Activated T-helper 9 cell treated with anti-CD3 and anti-CD28 coated beads, Interleukin-2, amount 50 U/mL, for 16 hours (primary cell): ENCODE measurements at regions not wholly inside any gene's neighbourhood (a gene's known extent, or its start where the extent isn't known, plus 50 kb on each side); places are given as distances from the start of the nearest gene placed in this dataset.

Experiments
- DNase-seq: peaks from one replicate; pipeline ENCODE4 v3.0.0-alpha.2; 2020; ENCODE audit warnings: low read depth

- DNase-seq, result no peak
These were observed 55.5 kb upstream of the SLC8A1 start for GRCh38 chr2:40507432-40507831.

GRCh38 chr2:40510304-40510703 lies 58.4 kb upstream of the SLC8A1 start:
- DNase-seq, result no peak

- no peak for DNase-seq
These were observed 59.8 kb upstream of the SLC8A1 start for GRCh38 chr2:40511661-40512213.

GRCh38 chr2:40512256-40512655 lies 60.4 kb upstream of the SLC8A1 start:
- no peak for DNase-seq

- DNase-seq, result no peak
These were observed 61.3 kb upstream of the SLC8A1 start for GRCh38 chr2:40513201-40513600.

- DNase-seq, result no peak
These were observed 64.7 kb upstream of the SLC8A1 start for GRCh38 chr2:40516604-40517003.

- no peak for DNase-seq
These were observed 76.7 kb upstream of the SLC8A1 start for GRCh38 chr2:40528564-40528963.

- DNase-seq, result no peak
These were observed 79.5 kb upstream of the SLC8A1 start for GRCh38 chr2:40531359-40531758.

GRCh38 chr2:40534528-40534927 lies 82.6 kb upstream of the SLC8A1 start:
- DNase-seq, result no peak

GRCh38 chr2:40535972-40536371 lies 84.1 kb upstream of the SLC8A1 start:
- DNase-seq, result no peak

GRCh38 chr2:40540026-40540425 lies 88.1 kb upstream of the SLC8A1 start:
- DNase-seq, result no peak

- DNase-seq, result no peak
These were observed 91.5 kb upstream of the SLC8A1 start for GRCh38 chr2:40543381-40543780.

- DNase-seq, result no peak
These were observed 92.2 kb upstream of the SLC8A1 start for GRCh38 chr2:40544072-40544471.

- DNase-seq, result no peak
These were observed 93.8 kb upstream of the SLC8A1 start for GRCh38 chr2:40545645-40546044.

- DNase-seq, result no peak
These were observed 94.7 kb upstream of the SLC8A1 start for GRCh38 chr2:40546439-40547191.

GRCh38 chr2:40548521-40548920 lies 96.6 kb upstream of the SLC8A1 start:
- no peak for DNase-seq

- DNase-seq, result no peak
These were observed 98.2 kb upstream of the SLC8A1 start for GRCh38 chr2:40550085-40550484.

- no peak for DNase-seq
These were observed 99.2 kb upstream of the SLC8A1 start for GRCh38 chr2:40551081-40551480.

GRCh38 chr2:40554665-40555294 lies 102.9 kb upstream of the SLC8A1 start:
- no peak for DNase-seq

- DNase-seq, result no peak
These were observed 104.4 kb upstream of the SLC8A1 start for GRCh38 chr2:40556293-40556692.

GRCh38 chr2:40556739-40557138 lies 104.8 kb upstream of the SLC8A1 start:
- no peak for DNase-seq

- DNase-seq, result no peak
These were observed 106.9 kb upstream of the SLC8A1 start for GRCh38 chr2:40558761-40559160.

- DNase-seq, result no peak
These were observed 107.3 kb upstream of the SLC8A1 start for GRCh38 chr2:40559175-40559574.

- no peak for DNase-seq
These were observed 112.3 kb upstream of the SLC8A1 start for GRCh38 chr2:40564184-40564583.
